SIG-M5 treated with dmso at 0.1 percent for 504 hours (cell line): ENCODE measurements at regions not wholly inside any gene's neighbourhood (a gene's known extent, or its start where the extent isn't known, plus 50 kb on each side); places are given as distances from the start of the nearest gene placed in this dataset.
"Not testable (repeated sequence)": the region's sequence is repeated elsewhere in the genome, so short reads cannot be mapped to it uniquely, and the experiment has no call there.

Source experiments
- DNase-seq: peaks from one replicate; lab custom pipeline; 2025; ENCODE audit not compliant: unreplicated experiment; lab: John Stamatoyannopoulos, UW

GRCh38 chr14:88981948-88982347 is 157.5 kb downstream of the TTC8 start:
- DNase-seq: no peak

- DNase-seq: no peak
These were observed 159.3 kb downstream of the TTC8 start for GRCh38 chr14:88983755-88984154.

- DNase-seq: no peak
These were observed 161.2 kb downstream of the TTC8 start for GRCh38 chr14:88985654-88986053.

- DNase-seq: no peak
These were observed 161.8 kb downstream of the TTC8 start for GRCh38 chr14:88986146-88986841.

GRCh38 chr14:88986908-88987307 is 162.5 kb downstream of the TTC8 start:
- DNase-seq: not testable (repeated sequence)

GRCh38 chr14:88987516-88987915 is 163.1 kb downstream of the TTC8 start:
- DNase-seq: no peak

GRCh38 chr14:88989911-88990310 is 165.5 kb downstream of the TTC8 start:
- DNase-seq: no peak

- no peak for DNase-seq
These were observed 166.4 kb downstream of the TTC8 start for GRCh38 chr14:88990856-88991255.

GRCh38 chr14:88992011-88992410 is 167.6 kb downstream of the TTC8 start:
- no peak for DNase-seq

- DNase-seq: no peak
These were observed 169.5 kb downstream of the TTC8 start for GRCh38 chr14:88993946-88994345.

GRCh38 chr14:88995437-88996198 is 171.2 kb downstream of the TTC8 start:
- DNase-seq: no peak

- no peak for DNase-seq
These were observed 173.6 kb downstream of the TTC8 start for GRCh38 chr14:88998027-88998426.

- no peak for DNase-seq
These were observed 174.7 kb downstream of the TTC8 start for GRCh38 chr14:88999137-88999536.

GRCh38 chr14:89000007-89000942 is 175.8 kb downstream of the TTC8 start:
- peak; percentile 76 for DNase-seq

- peak; percentile 23 for DNase-seq
These were observed 179.7 kb downstream of the TTC8 start for GRCh38 chr14:89004166-89004565.

- no peak for DNase-seq
These were observed 183.5 kb downstream of the TTC8 start for GRCh38 chr14:89007906-89008305.

- no peak for DNase-seq
These were observed 187.2 kb downstream of the TTC8 start for GRCh38 chr14:89011355-89012281.

- DNase-seq: no peak
These were observed 188.0 kb downstream of the TTC8 start for GRCh38 chr14:89012282-89013097.

- DNase-seq: no peak
These were observed 188.7 kb downstream of the TTC8 start for GRCh38 chr14:89013098-89013504.
